NCI-H526 treated with DMSO at 0.1 percent for 48 hours (cell line): ENCODE measurements at regions not wholly inside any gene's neighbourhood (a gene's known extent, or its start where the extent isn't known, plus 50 kb on each side); places are given as distances from the start of the nearest gene placed in this dataset.

Experiments
- DNase-seq: peaks from one replicate; lab custom pipeline; 2025; lab: John Stamatoyannopoulos, UW

DNA sequence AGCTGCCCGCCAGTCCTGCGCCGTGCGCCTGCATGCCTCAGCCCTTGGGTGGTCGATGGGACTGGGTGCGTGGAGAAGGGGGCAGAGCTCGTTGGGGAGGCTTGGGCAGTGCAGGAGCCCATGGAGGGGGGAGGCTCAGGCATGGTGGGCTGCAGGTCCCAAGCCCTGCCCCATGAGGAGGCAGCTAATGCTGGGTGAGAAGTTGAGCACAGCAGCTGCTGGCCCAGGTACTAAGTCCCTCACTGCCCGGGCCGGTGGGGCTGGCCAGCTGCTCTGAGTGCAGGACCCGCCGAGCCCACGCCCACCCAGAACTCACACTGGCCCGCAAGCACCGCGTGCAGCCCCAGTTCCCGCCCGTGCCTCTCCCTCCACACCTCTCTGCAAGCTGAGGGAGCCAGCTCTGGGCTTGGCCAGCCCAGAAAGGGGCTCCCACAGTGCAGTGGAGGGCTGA lies 764.3 kb upstream of the TYRP1 start:
- DNase-seq, result no peak

DNA sequence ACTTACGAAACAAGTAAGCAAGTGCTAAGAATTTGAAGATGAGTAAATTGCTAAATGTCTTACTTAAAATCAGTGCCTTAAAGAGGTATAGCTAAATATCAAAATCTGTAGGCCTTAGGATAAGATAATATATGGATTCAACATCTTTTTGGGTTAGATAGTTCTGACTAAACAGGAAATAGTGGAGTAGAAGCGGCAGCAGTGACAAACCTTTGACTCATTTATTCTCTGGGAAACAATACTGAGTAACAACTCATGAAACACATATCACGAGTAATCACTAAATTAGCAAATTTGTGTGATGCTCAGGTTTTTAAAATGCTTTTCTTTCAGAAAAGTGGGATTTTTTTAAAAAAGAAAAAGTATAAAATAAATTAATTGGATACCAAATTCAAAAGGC lies 762.1 kb upstream of the TYRP1 start:
- no peak for DNase-seq

DNA sequence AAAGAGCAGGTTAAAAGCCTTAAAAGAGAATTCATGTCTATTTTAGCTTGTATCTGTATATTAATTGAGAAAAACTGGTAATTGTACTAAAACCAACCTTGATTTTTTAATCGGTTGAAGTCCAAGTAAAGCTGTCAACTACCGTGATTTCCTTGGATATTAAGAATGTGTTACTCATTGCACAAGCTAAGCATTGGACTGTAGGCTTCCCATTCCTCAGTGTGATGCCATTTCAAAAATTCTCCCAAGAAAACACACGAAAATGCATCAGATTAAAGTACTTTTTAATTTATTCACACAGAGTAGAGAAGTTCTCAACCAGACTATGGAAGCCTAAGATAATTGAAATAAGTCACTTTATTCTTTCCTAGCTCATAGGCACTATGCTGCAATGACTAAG lies 761.4 kb upstream of the TYRP1 start:
- no peak for DNase-seq

DNA sequence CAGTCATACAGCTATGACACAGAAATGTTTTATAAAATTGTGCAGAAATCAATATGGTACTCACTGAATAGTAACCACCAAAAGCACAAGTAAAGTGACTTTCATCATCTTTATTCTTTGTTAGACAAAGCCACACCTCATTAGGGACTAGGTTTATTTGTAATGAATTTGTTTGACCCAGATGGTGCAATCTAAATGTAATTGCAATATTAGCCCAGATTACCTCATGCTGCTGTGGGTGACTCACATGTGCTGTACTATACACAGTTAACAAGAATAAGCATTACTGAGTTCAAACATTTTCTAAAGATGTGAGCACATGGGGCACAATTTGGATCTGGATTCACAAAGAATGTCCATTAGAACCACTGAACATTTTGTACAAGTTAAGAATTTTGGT lies 759.3 kb upstream of the TYRP1 start:
- no peak for DNase-seq

DNA sequence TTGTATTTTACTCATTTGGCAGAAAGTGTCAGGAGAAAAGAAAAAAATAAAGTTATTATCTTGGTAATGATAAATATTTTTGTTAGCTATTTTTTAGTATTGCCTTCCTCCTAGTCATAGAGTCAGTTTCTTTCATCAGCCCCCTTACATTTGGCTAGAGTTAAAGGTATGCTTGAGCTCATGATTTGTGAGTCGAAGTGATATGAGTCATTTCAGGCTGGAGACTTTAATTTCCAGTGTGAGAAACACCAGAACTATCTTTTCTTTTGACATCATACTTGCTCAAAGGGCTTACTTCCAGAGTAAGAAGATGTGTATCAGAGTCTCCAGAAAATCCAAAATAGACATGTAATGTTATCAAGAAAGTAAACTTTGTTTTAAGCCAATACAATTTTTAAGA lies 746.7 kb upstream of the TYRP1 start:
- no peak for DNase-seq

DNA sequence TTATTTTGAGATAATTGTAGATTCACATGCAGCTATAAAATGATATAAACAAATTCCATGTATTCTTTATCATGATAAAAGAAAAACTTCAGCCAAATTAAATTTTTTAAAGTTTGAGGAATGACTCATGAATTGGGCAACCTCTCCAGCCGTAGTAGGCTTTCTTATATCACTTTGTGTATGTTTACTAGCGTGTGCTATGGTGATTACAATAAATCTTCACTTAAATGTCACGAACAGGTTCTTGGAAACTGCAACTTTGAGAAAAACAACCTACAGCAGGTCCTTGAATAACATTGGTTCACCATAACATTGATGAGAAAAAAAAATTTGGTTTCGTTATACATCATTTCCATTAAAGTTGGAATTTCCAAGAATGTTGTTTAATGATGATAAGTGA lies 730.9 kb upstream of the TYRP1 start:
- DNase-seq, result no peak

DNA sequence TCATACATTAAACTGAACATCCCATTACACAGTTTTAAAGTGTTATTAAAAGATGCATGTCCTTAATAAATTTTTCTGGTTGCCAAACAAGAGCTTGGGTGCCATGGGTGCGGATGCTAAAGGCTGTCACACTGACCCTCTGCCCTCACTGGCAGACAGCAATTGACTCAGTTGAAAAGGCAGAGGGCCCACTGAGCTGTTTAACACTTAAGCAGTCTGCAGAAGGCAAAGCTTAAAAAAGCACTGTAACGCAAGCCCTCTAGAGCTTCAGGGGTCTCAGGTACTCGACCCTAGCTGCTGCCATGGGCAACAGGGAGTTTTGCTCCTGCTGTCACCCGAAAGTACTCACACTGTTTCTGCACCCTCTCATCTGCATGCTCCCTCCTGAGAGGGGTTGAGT lies 726.4 kb upstream of the TYRP1 start:
- DNase-seq, result no peak

DNA sequence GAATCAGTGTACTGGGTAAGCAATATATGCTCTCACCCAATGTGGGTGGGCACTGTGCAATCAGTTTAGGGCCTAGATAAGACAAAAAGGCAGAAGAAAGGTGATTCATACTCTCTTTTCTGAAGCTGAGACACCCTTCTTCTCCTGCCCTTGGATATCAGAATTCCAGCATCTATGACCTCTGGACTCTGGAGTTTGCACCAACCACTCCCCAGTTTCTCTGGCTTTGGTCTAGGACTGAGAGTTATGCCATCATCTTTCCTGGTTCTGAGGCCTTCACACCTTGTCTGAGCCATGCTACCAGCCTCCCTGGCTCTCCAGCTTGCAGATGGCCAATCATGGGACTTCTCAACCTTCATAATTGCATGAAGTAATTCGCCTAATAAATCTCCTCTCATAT lies 724.6 kb upstream of the TYRP1 start:
- DNase-seq, result no peak

DNA sequence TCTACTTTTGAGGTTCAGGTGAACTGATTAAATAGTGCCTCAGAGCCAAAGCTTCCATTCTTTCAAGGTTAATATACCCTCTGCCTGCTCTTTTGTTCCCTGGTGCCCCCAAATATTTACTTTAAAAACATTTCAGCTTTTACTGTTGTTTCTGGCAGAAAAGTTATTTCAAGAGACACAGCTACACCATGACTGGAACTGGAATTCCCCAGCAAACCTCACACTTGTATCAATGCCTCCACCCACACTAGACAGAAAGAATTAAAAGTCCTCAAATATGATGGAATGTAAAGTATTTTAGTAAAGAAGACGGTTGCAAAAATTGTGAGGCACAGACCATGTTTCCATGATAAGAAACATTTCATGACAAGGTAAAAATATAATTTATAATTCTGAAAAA lies 720.2 kb upstream of the TYRP1 start:
- no peak for DNase-seq

DNA sequence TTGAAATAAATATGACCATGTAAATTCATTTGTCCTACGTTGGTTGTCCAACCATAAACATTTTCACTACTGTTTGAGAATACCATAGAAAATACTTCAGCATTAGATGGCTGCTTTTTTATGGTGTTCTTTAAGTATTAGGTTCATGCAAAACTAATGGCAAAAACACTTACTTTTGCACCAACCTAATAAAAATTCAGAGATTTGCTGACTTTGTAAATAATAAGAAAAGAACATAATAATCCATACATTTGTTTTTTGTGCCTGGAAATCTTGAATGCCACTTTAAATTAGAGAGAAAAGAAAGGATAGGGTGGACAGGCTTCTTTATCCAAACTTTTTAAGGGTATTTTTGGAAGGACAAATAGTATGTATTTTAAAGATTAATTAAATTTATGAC lies 719.7 kb upstream of the TYRP1 start:
- no peak for DNase-seq

DNA sequence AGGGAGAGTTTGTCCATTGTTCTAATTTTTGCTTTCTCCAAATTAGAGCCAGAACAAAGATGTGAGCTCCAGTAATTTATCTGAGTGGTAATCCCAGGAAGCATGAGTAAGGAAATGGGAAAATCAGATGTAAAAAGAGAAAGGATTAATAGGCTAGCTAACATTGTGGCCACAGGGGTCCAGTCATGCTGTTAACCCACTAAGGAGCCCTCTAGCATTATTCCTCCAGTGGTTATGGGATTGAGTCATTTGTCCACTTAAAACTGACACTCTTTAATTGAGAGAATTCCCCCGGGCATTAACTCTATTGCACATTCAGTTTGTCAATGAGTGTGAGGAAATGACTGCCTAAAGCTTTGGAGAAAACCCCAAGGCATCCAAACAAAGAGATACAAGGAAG lies 700.3 kb upstream of the TYRP1 start:
- no peak for DNase-seq

DNA sequence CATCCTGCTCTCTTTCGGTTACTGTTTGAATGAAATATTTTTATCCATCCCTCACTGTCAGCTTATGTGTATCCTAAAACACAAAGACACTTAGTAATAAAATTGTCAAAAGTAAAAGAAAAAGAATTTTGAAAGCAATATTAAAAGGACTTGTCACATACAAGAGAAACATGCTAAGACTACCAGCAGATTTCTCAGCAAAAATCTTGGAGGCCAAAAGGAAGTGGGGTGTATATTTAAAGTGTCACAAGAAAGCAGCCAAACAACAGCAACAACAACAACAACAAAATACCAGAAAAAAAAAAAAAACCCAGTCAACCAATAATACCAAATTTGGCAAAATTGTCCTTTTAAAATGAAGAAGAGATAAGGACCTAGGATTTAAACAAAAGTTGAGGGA lies 678.7 kb upstream of the TYRP1 start:
- DNase-seq, result no peak

DNA sequence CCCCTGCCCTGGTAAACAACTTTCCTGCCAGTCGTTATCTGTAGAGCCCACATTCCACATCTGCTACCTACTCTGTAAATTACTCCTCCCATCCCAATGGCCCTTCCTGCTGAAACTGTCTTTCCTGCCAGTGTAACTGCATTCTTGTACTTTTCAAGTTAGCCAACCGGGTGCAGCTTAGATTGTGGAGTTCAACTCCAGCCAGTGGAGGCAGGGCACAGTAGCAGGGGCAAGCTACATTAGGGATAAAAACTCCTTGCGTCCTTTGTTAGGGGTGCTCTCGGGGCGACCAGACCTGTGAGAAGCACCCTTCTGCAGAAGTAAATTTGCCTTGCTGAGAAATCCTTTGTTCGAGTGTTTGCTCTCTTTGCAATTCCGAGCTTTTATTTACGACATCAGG lies 639.0 kb upstream of the TYRP1 start:
- no peak for DNase-seq

DNA sequence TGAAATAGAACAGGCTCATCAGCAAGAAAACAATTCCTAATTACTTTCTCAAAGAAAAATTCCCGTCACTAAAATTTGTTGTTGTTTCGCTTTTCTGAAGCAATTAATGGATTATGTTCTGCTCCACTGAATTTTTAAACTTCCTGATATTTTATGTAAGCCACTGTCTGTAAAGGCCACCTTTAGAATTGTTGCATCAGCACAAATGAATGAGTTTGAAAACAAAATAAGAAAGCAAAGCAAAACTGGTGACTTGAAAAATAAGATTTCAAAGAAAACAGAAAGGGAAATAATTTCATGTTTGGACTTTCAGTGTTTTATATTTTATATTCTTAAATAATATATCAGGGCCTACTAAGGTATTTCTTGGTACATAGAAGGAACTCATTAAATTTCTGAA lies 636.3 kb upstream of the TYRP1 start:
- no peak for DNase-seq

DNA sequence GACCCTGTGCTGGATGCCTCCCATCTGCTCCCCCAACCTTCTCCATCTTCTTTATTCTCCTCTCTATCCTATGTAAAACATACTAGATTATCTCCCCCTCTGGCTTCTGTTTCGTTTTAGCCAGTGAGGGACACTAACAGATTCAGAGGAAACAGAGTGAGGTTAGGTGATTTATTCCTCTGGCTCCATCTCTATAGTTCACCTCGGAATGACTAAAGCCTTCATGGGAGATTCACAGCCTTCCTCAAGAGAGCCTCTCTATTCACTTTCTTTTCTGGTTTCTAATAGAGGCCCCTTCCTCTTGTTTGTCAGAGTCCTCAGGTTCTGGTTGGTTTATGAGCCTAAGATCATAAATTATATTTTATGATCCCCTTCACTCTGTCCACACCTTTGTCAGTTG lies 633.1 kb upstream of the TYRP1 start:
- no peak for DNase-seq

DNA sequence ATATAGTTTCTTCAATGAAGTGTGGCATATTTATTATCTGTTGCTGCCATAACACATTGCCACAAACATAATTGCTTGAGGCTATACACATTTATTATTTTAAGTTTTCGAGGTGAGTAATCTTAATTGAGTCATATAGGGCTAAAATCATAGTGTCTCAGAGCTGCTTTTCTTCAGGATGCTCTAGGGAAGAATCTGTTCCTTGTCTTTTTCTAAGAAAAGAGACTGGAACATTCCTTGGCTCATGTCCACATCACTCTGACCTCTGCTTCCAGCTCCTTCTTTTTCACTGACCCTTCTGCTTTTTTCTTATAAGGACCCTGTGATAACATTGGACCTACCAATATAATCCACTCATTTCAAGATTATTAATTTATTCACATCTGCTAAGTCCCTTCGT lies 632.4 kb upstream of the TYRP1 start:
- no peak for DNase-seq

DNA sequence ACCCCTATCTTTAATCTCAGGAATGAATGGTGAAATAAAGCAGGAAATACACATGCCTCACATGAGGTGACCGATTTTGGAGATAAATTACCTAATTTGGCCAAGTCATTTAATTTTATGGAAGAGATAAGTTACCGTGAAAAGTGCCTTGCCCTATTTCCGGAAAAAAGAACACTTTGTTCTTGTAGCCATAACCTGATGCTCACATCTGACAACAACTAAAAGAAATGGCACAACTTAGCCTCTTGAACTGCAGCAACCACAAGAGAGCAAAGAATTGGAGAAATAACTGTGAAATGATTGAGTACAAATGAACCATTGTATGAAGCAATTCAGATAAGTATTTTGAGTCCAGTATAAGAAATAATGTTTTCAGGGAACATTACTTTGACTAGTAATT lies 628.1 kb upstream of the TYRP1 start:
- no peak for DNase-seq

DNA sequence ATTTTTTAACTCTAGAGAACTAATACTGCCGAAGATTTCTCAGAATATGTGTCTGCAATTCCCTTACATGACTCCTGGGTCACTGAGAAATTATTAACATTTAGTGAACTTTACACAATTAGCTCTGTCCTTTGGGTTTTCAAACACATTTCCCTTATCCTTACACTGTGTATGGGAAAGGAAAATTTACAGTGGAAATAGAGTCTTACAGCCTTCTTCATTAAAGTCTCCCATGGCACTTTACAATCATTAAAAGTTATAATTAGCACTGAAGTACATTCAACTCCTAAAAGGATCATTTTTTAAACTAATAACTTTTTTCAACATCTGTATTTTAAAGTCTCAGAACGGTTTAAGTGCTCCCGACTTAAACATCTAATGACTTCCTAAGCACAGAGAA lies 627.5 kb upstream of the TYRP1 start:
- no peak for DNase-seq

DNA sequence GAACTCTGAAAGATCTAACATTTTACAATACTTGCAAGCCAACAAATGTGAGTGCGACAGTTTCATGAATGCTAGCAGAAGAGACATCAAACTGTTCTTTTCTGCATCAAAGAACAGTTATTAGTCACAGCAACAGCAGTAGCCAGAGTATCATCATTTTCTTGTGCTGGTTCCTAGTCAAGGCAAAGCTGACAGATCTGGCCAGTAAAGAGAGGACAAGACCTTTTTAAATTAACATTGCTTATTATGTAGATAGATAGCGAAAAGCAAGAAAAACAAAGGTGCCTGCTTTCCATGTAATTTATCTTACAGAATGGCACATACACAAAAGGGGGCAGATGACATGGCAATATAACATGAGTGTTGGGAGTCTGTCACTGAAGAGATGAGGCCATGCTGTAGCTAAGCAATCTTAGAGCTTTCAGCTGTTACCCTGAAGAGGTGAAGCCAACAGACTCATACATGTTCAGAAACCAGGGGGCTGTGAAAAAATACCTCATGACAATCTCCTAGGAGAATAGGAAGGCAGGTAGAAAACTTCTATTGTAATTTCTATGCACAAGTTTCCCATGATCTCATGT lies 626.6 kb upstream of the TYRP1 start:
- DNase-seq, result no peak

DNA sequence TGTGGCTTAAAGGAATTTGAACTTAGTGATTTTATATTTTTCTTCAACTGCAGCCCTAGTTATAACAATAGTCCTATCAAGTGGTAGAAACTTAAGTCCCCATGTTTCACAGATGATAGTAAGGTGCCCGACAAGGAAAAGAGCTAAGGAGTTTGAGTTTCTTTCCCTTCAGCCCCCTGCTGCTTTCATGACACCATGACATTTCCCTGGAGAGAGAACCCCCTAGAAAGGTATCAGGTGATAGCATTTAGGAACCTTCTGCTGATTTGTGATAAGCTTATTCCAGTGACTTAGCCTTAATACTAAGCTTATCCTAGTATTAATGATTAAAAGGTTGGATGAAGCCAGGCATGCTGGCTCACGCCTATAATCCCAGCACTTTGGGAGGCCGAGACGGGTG lies 623.8 kb upstream of the TYRP1 start:
- DNase-seq, result no peak

DNA sequence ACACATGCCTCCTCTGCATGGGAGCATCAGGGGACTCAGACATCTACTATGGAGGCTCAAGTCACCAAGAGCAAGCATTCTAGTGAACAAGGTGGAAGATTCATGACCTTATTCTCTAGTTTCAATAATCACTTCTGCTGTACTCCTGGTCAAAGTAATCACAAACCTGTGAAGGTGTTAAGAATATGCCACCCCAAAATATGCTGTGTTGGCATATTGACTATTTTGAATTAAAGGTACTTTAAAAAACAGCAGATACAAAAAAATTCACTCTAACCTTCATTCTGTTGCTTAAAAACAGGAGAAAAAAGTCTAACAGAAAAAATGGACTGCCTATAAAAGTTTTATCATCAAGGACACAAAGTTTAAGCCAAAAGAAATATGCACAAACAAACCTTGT lies 607.8 kb upstream of the TYRP1 start:
- DNase-seq, result no peak

DNA sequence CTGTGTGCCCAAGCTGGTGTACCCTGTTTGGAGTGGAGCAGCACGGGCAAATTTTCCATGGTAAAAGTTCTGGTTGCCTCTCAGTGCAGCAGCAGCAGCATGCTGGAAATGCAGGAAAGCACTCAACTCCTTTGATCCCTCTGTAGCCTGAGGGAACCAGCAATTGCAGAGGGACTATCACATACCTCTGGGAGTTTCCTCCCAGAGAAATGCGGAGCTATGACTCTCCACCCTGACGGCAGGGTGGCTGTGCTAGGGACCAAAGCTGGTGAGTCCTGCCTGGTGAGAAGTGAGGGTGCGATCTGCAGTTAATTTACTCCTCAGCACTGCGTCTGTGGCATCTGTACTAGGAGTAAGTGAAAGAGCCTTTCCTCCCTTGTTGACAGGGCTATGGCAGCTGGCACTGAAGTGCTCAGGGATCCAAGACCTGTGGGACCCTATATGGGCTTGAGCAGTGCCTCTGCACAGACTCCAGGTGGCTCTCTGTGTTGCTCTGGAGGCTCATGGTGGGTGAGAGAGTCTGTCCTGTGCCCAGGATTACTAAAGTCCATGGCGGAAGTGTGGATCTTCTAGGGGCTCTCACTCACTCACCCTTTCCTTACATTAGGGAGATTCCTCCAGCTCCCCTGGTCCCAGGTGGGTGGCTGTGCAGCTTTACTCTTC lies 601.2 kb upstream of the TYRP1 start:
- DNase-seq, result no peak

DNA sequence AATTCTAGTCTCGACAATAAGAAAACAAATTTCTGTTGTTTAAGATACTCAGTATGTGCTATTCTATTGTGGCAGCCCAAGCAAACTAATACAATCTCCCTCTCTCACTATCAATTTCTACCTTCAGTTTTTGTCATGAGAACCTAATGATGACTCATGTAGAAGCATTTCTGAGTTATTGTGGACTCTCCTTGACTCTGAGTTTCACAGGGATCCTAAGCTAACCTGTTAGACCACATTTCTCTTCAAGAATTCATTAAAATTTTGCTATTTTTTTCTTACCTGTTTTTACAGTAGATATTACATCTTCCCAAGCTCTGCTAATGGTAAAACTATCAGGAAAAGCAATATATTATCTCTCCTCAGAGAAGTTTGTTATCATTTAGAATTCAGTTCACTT lies 599.1 kb upstream of the TYRP1 start:
- DNase-seq, result no peak

DNA sequence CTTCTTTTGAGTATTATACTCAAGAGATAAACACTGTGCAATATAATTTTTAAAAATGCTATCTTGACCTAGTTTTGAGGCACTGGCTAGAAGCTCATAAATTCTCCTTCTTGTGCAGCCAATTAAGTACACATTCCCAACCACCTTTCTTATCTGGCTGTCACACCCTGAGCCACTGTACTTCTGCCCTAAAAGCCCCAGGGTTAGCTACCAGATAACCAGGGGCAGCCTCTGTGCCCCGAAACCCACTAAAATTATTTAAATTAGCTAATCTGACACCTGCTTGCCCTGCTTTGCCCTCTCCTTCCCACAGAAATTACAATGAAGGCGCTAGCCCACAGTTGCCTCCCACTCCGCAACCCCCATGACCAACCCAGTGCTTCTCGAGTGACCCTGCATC lies 597.3 kb upstream of the TYRP1 start:
- no peak for DNase-seq

DNA sequence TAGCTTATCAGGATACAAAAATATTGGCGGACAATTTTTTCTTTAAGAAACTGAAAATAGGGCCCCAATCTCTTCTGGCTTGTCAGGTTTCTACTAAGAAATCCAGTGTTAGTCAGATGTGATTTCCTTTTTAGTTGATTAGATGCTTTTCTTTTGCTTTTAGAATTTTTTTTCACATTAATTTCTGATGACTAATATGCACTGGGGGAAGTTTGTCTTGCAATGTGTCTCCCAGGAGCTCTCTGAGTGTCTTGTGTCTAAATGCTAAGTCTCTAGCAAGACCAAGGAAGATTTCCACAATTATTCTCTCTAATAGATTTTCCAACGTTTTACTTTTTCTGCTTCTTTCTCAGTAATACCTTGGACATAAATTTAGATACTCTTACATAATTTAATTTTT lies 559.8 kb upstream of the TYRP1 start:
- no peak for DNase-seq
